HEK293 (cell line): ENCODE measurements at regions not wholly inside any gene's neighbourhood (a gene's known extent, or its start where the extent isn't known, plus 50 kb on each side); places are given as distances from the start of the nearest gene placed in this dataset.

Experiments used
- CTCF ChIA-PET: fragments of 350-600 bp; formaldehyde crosslinking; extraction: SDS; loops from one replicate; lab custom pipeline; 2021; ENCODE audit warnings: antibody characterized with exemption; lab: Yijun Ruan, JAX
- POLR2A ChIA-PET: fragments of 300-600 bp; formaldehyde crosslinking; extraction: SDS; loops from one replicate; lab custom pipeline; 2020; ENCODE audit warnings: antibody characterized with exemption, inconsistent platforms; lab: Yijun Ruan, JAX
- H3K27ac ChIP-seq: fragments of 200-500 bp; sonication (Bioruptor generic); 2 replicates; pipeline ENCODE4 v1.5.1; 2014; ENCODE audit warnings: low read depth, low read length, control low read depth, inconsistent platforms; ENCODE audit errors: extremely low read depth
- H3K36me3 ChIP-seq, 2 experiments: fragments of 200-500 bp in 1 of 2; sonication (Bioruptor generic) in 1 of 2; 1 replicate in 1 of 2; 2 replicates in 1 of 2; pipeline ENCODE4 v1.5.1; 2014 to 2017; ENCODE audit warnings: inconsistent platforms in 2 of 2, low read length in 2 of 2; ENCODE audit not compliant: control insufficient read depth in 2 of 2, insufficient read depth in 1 of 2
- H3K4me1 ChIP-seq: fragments of 200-500 bp; sonication (Bioruptor generic); 2 replicates; pipeline ENCODE4 v1.5.1; 2014; ENCODE audit warnings: mild to moderate bottlenecking, low read length, inconsistent platforms; ENCODE audit not compliant: control insufficient read depth, insufficient read depth
- H3K4me3 ChIP-seq: 2 replicates; pipeline ENCODE4 v1.5.1; 2011; ENCODE audit warnings: low read depth, mild to moderate bottlenecking, control low read depth, low read length, moderate library complexity
- H3K9me3 ChIP-seq: fragments of 200-500 bp; sonication (Bioruptor generic); 2 replicates; pipeline ENCODE4 v1.5.1; 2014; ENCODE audit warnings: low read depth, low read length, inconsistent platforms; ENCODE audit not compliant: control insufficient read depth, insufficient read depth
- HIC1 ChIP-seq: fragments of 450-650 bp; formaldehyde crosslinking; IDR thresholded peaks from 2 replicates; pipeline ENCODE4 v1.5.1; 2016; ENCODE audit warnings: missing biosample characterization, missing genetic modification characterization
- KLF8 ChIP-seq: fragments of 450-650 bp; formaldehyde crosslinking; IDR thresholded peaks from 2 replicates; pipeline ENCODE4 v1.5.1; 2016; ENCODE audit warnings: missing biosample characterization, missing genetic modification characterization
- MEIS1 ChIP-seq: sonication (generic); formaldehyde crosslinking; IDR thresholded peaks from 2 replicates; pipeline ENCODE4 v1.8.1; 2022; ENCODE audit warnings: missing genetic modification reagents, mild to moderate bottlenecking, borderline replicate concordance
- PRDM10 ChIP-seq: fragments of 450-650 bp; formaldehyde crosslinking; IDR thresholded peaks from 2 replicates; pipeline ENCODE4 v1.5.1; 2016; ENCODE audit warnings: missing biosample characterization, missing genetic modification characterization
- ZBTB20 ChIP-seq: fragments of 450-650 bp; formaldehyde crosslinking; IDR thresholded peaks from 2 replicates; pipeline ENCODE4 v1.5.1; 2016; ENCODE audit warnings: missing biosample characterization, missing genetic modification characterization
- ZFP37 ChIP-seq: fragments of 450-650 bp; formaldehyde crosslinking; IDR thresholded peaks from 2 replicates; pipeline ENCODE4 v1.5.1; 2016; ENCODE audit warnings: missing biosample characterization, missing genetic modification characterization
- ZNF19 ChIP-seq: fragments of 450-650 bp; formaldehyde crosslinking; IDR thresholded peaks from 2 replicates; pipeline ENCODE4; 2016; ENCODE audit warnings: missing biosample characterization, missing genetic modification characterization, low read depth
- ZNF274 ChIP-seq, 2 experiments: fragments of 200-500 bp in 1 of 2; fragments of 450-650 bp in 1 of 2; sonication (Bioruptor generic) in 1 of 2; formaldehyde crosslinking in 1 of 2; IDR thresholded peaks; 2 replicates each; pipeline versions ENCODE4 v1.5.1 to v1.6.1; 2014 to 2016; ENCODE audit warnings: borderline replicate concordance in 1 of 2, inconsistent platforms in 1 of 2, low read length in 1 of 2, missing biosample characterization in 1 of 2, missing genetic modification characterization in 1 of 2
- ZNF341 ChIP-seq: fragments of 450-650 bp; formaldehyde crosslinking; IDR thresholded peaks from 2 replicates; pipeline ENCODE4; 2016; ENCODE audit warnings: low read depth, missing biosample characterization, missing genetic modification characterization
- ZNF350 ChIP-seq: fragments of 450-650 bp; formaldehyde crosslinking; IDR thresholded peaks from 2 replicates; pipeline ENCODE4 v1.5.0; 2017; ENCODE audit warnings: missing biosample characterization, mild to moderate bottlenecking, missing genetic modification characterization
- ZNF398 ChIP-seq: fragments of 450-650 bp; formaldehyde crosslinking; IDR thresholded peaks from 2 replicates; pipeline ENCODE4 v1.5.1; 2017; ENCODE audit warnings: missing biosample characterization, missing genetic modification characterization
- ZNF404 ChIP-seq: fragments of 450-650 bp; formaldehyde crosslinking; IDR thresholded peaks from 2 replicates; pipeline ENCODE4 v1.5.1; 2017; ENCODE audit warnings: missing biosample characterization, missing genetic modification characterization
- ZNF544 ChIP-seq: fragments of 450-650 bp; formaldehyde crosslinking; IDR thresholded peaks from 2 replicates; pipeline ENCODE4 v1.5.0; 2017; ENCODE audit warnings: missing biosample characterization, missing genetic modification characterization
- ZNF626 ChIP-seq: fragments of 450-650 bp; sonication (Bioruptor Pico); formaldehyde crosslinking; IDR thresholded peaks from 2 replicates; pipeline ENCODE4 v1.5.1; 2018; ENCODE audit warnings: missing biosample characterization, missing genetic modification characterization, inconsistent platforms
- ZNF768 ChIP-seq: fragments of 450-650 bp; formaldehyde crosslinking; IDR thresholded peaks from 2 replicates; pipeline ENCODE4 v1.5.1; 2018; ENCODE audit warnings: missing biosample characterization, mild to moderate bottlenecking, missing genetic modification characterization
- TF ChIP-seq, protein P1 (sequence below): fragments of 450-650 bp; formaldehyde crosslinking; IDR thresholded peaks from 2 replicates; pipeline ENCODE4 v1.5.1; 2016; ENCODE audit warnings: missing biosample characterization, missing genetic modification characterization
- TF ChIP-seq, protein P2 (sequence below): fragments of 450-650 bp; formaldehyde crosslinking; IDR thresholded peaks from 2 replicates; pipeline ENCODE4; 2016; ENCODE audit warnings: missing biosample characterization, missing genetic modification characterization

DNA sequence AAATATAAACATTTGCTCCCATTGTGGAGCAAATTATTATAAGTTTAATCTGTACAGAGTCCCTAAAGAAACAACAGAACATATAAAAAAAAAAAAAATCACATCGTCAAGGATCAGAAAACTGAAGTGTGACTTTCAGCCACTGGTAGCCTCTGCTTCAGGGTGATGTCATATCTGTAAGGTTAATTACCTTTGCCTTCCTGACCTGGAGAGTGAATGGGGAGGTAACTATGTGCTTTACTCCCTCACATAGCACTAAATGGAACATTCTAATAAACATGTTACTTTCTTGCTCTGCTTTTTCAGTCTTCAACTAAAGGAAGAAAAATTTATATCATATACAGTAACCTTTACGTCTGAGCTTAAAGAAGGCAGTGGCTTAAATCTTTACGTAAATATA is 70.3 kb upstream of the TRPM3 start:
- Histone ChIP-seq H3K36me3 (no peaks in the 10 kb centered on the region), H3K27ac (no peak overlapping the region), H3K9me3 (no peaks in the 10 kb centered on the region), H3K4me3 (no peak overlapping the region), H3K4me1 (no peaks in the 10 kb centered on the region)
- ChIA-PET CTCF (interaction anchor here (0.7 kb wide), 1 partner anchor 564 kb away, joined by 3 read pairs; no protein-coding TSS in a partner anchor), POLR2A (no interaction called here)
- TF ChIP-seq ZNF350 (tag by site-specific recombination) (no peak), KLF8 (tag by site-specific recombination) (no peak), PRDM10 (tag by site-specific recombination) (no peak), ZNF274 (IDR thresholded peaks at IDR 0.05; ENCODE audit: low read length) (no peak), ZNF274 (tag by site-specific recombination; IDR thresholded peaks at IDR 0.05; ENCODE audit: borderline replicate concordance) (no peak), ZNF768 (no peak), ZNF341 (tag by site-specific recombination) (no peak), ZBTB20 (tag by site-specific recombination) (no peak), ZNF19 (tag by site-specific recombination) (no peak), ZNF626 (tag by site-specific recombination) (no peak), ZNF544 (tag by site-specific recombination) (no peak), MEIS1 (CRISPR knock-in tag) (no peak), ZFP37 (tag by site-specific recombination) (no peak), ZNF404 (no peak), HIC1 (no peak), ZNF398 (tag by site-specific recombination) (no peak)
- TF ChIP-seq, protein P1, sequence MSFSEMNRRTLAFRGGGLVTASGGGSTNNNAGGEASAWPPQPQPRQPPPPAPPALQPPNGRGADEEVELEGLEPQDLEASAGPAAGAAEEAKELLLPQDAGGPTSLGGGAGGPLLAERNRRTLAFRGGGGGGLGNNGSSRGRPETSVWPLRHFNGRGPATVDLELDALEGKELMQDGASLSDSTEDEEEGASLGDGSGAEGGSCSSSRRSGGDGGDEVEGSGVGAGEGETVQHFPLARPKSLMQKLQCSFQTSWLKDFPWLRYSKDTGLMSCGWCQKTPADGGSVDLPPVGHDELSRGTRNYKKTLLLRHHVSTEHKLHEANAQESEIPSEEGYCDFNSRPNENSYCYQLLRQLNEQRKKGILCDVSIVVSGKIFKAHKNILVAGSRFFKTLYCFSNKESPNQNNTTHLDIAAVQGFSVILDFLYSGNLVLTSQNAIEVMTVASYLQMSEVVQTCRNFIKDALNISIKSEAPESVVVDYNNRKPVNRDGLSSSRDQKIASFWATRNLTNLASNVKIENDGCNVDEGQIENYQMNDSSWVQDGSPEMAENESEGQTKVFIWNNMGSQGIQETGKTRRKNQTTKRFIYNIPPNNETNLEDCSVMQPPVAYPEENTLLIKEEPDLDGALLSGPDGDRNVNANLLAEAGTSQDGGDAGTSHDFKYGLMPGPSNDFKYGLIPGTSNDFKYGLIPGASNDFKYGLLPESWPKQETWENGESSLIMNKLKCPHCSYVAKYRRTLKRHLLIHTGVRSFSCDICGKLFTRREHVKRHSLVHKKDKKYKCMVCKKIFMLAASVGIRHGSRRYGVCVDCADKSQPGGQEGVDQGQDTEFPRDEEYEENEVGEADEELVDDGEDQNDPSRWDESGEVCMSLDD (tag by site-specific recombination), result no peak
- TF ChIP-seq, protein P2, sequence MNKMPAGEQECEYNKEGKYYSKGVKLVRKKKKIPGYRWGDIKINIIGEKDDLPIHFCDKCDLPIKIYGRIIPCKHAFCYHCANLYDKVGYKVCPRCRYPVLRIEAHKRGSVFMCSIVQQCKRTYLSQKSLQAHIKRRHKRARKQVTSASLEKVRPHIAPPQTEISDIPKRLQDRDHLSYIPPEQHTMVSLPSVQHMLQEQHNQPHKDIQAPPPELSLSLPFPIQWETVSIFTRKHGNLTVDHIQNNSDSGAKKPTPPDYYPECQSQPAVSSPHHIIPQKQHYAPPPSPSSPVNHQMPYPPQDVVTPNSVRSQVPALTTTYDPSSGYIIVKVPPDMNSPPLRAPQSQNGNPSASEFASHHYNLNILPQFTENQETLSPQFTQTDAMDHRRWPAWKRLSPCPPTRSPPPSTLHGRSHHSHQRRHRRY (tag by site-specific recombination), result no peak
